ENCODE measurements at regions not wholly inside any gene's neighbourhood (a gene's known extent, or its start where the extent isn't known, plus 50 kb on each side); places are given as distances from the start of the nearest gene placed in this dataset.

- no peak overlapping the region for H3K4me3 ChIP-seq (ENCODE audit: severe bottlenecking)
- ATAC-seq (ENCODE audit: low read depth) (peak; percentile 21; the same call in 1 of the 3 replicates), DNase-seq (ENCODE audit: low spot score) (no peak)
- no peak for TF ChIP-seq CTCF (IDR thresholded peaks at IDR 0.05; ENCODE audit: poor library complexity, severe bottlenecking)
- peak overlapping the region; percentile 51 for H3K27ac ChIP-seq (ENCODE audit: poor library complexity, severe bottlenecking)
- H3K4me1 ChIP-seq (ENCODE audit: insufficient read depth, poor library complexity, severe bottlenecking) = peaks cover 11% of the 10 kb centered on the region
- H3K36me3 ChIP-seq (ENCODE audit: low read depth) = no peaks in the 10 kb centered on the region
- H3K9me3 ChIP-seq (ENCODE audit: severe bottlenecking) = no peaks in the 10 kb centered on the region
- no peaks in the 10 kb centered on the region for H3K27me3 ChIP-seq (ENCODE audit: insufficient read depth, poor library complexity, severe bottlenecking)
Observed at GRCh38 chr13:40221460-40222201, 444.8 kb downstream of the FOXO1 start.

GRCh38 chr13:40223585-40223984 lies 442.9 kb downstream of the FOXO1 start:
- Histone ChIP-seq H3K4me3 (ENCODE audit: severe bottlenecking) (no peak overlapping the region), H3K9me3 (ENCODE audit: severe bottlenecking) (no peaks in the 10 kb centered on the region), H3K27me3 (ENCODE audit: insufficient read depth, poor library complexity, severe bottlenecking) (no peaks in the 10 kb centered on the region), H3K27ac (ENCODE audit: poor library complexity, severe bottlenecking) (no peak overlapping the region), H3K36me3 (ENCODE audit: low read depth) (no peaks in the 10 kb centered on the region), H3K4me1 (ENCODE audit: insufficient read depth, poor library complexity, severe bottlenecking) (peaks cover 11% of the 10 kb centered on the region)
- no peak for DNase-seq (ENCODE audit: low spot score)
- no peak for TF ChIP-seq CTCF (IDR thresholded peaks at IDR 0.05; ENCODE audit: poor library complexity, severe bottlenecking)
- no peak for ATAC-seq (ENCODE audit: low read depth)

- DNase-seq (ENCODE audit: low spot score) (no peak), ATAC-seq (ENCODE audit: low read depth) (no peak)
- no peak for TF ChIP-seq CTCF (IDR thresholded peaks at IDR 0.05; ENCODE audit: poor library complexity, severe bottlenecking)
- Histone ChIP-seq H3K9me3 (ENCODE audit: severe bottlenecking) (no peaks in the 10 kb centered on the region), H3K36me3 (ENCODE audit: low read depth) (no peaks in the 10 kb centered on the region), H3K4me3 (ENCODE audit: severe bottlenecking) (no peak overlapping the region), H3K27ac (ENCODE audit: poor library complexity, severe bottlenecking) (no peak overlapping the region), H3K27me3 (ENCODE audit: insufficient read depth, poor library complexity, severe bottlenecking) (no peaks in the 10 kb centered on the region), H3K4me1 (ENCODE audit: insufficient read depth, poor library complexity, severe bottlenecking) (peaks cover 2% of the 10 kb centered on the region)
Observed at GRCh38 chr13:40228496-40228895, 437.9 kb downstream of the FOXO1 start.

- Histone ChIP-seq H3K27ac (ENCODE audit: poor library complexity, severe bottlenecking) (no peak overlapping the region), H3K27me3 (ENCODE audit: insufficient read depth, poor library complexity, severe bottlenecking) (no peaks in the 10 kb centered on the region), H3K4me3 (ENCODE audit: severe bottlenecking) (no peak overlapping the region), H3K9me3 (ENCODE audit: severe bottlenecking) (no peaks in the 10 kb centered on the region), H3K4me1 (ENCODE audit: insufficient read depth, poor library complexity, severe bottlenecking) (peaks cover 7% of the 10 kb centered on the region), H3K36me3 (ENCODE audit: low read depth) (no peaks in the 10 kb centered on the region)
- TF ChIP-seq CTCF (IDR thresholded peaks at IDR 0.05; ENCODE audit: poor library complexity, severe bottlenecking) = no peak
- DNase-seq (ENCODE audit: low spot score) = no peak
- ATAC-seq (ENCODE audit: low read depth) = no peak
Observed at GRCh38 chr13:40228990-40229389, 437.5 kb downstream of the FOXO1 start.

- Histone ChIP-seq H3K9me3 (ENCODE audit: severe bottlenecking) (no peaks in the 10 kb centered on the region), H3K36me3 (ENCODE audit: low read depth) (no peaks in the 10 kb centered on the region)
- ATAC-seq (ENCODE audit: low read depth) = no peak
Observed at GRCh38 chr13:40230833-40231266, 435.6 kb downstream of the FOXO1 start.

More at GRCh38 chr13:40230833-40231266, 435.6 kb downstream of the FOXO1 start:
- no peak for DNase-seq (ENCODE audit: low spot score)
- TF ChIP-seq CTCF (IDR thresholded peaks at IDR 0.05; ENCODE audit: poor library complexity, severe bottlenecking) = no peak
- Histone ChIP-seq H3K27ac (ENCODE audit: poor library complexity, severe bottlenecking) (no peak overlapping the region), H3K4me3 (ENCODE audit: severe bottlenecking) (no peak overlapping the region), H3K27me3 (ENCODE audit: insufficient read depth, poor library complexity, severe bottlenecking) (no peaks in the 10 kb centered on the region), H3K4me1 (ENCODE audit: insufficient read depth, poor library complexity, severe bottlenecking) (peaks cover 8% of the 10 kb centered on the region)

Data from RWPE2 (cell line).